ENCODE measurements at regions not wholly inside any gene's neighbourhood (a gene's known extent, or its start where the extent isn't known, plus 50 kb on each side); places are given as distances from the start of the nearest gene placed in this dataset.

DNA sequence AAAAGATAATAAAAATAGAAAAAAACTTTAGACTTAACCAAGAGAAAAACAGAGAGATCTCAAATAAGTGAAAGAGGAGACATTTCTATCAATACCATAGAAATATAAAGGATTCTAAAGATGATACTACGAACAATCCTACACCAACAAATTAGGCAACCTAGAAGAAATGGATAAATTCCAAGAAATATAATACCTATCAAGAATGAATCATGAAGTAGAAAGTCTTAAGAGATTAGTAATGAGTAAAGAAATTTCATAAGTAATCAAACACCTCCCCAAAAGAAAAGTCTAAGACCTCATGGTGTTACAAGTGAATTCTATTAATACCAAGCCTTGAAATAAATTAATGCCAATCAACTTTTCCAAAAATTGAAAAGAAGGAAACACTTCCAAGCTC, 1584.5 kb upstream of the MIR17HG start:
- TF ChIP-seq, protein P1, sequence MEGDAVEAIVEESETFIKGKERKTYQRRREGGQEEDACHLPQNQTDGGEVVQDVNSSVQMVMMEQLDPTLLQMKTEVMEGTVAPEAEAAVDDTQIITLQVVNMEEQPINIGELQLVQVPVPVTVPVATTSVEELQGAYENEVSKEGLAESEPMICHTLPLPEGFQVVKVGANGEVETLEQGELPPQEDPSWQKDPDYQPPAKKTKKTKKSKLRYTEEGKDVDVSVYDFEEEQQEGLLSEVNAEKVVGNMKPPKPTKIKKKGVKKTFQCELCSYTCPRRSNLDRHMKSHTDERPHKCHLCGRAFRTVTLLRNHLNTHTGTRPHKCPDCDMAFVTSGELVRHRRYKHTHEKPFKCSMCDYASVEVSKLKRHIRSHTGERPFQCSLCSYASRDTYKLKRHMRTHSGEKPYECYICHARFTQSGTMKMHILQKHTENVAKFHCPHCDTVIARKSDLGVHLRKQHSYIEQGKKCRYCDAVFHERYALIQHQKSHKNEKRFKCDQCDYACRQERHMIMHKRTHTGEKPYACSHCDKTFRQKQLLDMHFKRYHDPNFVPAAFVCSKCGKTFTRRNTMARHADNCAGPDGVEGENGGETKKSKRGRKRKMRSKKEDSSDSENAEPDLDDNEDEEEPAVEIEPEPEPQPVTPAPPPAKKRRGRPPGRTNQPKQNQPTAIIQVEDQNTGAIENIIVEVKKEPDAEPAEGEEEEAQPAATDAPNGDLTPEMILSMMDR (IDR thresholded peaks at IDR 0.05): no peak
- no peak for TF ChIP-seq POLR2A (IDR thresholded peaks at IDR 0.05)
